HCT116 (cell line): ENCODE measurements at regions not wholly inside any gene's neighbourhood (a gene's known extent, or its start where the extent isn't known, plus 50 kb on each side); places are given as distances from the start of the nearest gene placed in this dataset.

Experiments used
- ATAC-seq: fragments of 200-7000 bp; cut with Tn5 transposase; 2 replicates; pipeline ENCODE4 v1.9.1; 2020; ENCODE audit warnings: mild to moderate bottlenecking, moderate library complexity
- BruUV-seq: library from RNA; stranded (reverse); fragments of 400-500 nt; replicated peaks from 2 replicates; lab custom pipeline; 2021; lab: Mats Ljungman, UMichigan
- CTCF ChIA-PET: fragments of 300-600 bp; sonication (Branson Sonifier 250); formaldehyde crosslinking; loops from one replicate; lab custom pipeline; 2021; ENCODE audit warnings: antibody characterized with exemption; lab: Charles Lee
- POLR2A ChIA-PET: fragments of 300-600, 350-600 bp; sonication (Branson Sonifier 250); formaldehyde crosslinking; loops from one replicate; lab custom pipeline; 2021; ENCODE audit warnings: antibody characterized with exemption; lab: Charles Lee
- RAD21 ChIA-PET, 2 experiments: fragments of 300-600 bp; sonication (Branson Sonifier 250); formaldehyde crosslinking; loops; one replicate each; lab custom pipeline; 2023; ENCODE audit warnings: low total read pairs in 2 of 2; ENCODE audit not compliant: uncharacterized antibody in 2 of 2, unreplicated experiment in 2 of 2, low non-redundant PET in 1 of 2; lab: Charles Lee
- DNase-seq: peaks from one replicate; pipeline ENCODE4 v3.0.0-alpha.2; 2010; ENCODE audit warnings: low read depth, low spot score
- H2AFZ ChIP-seq: fragments of 200-600 bp; shearing (Covaris generic), sonication (generic); 2 replicates; pipeline ENCODE4 v1.6.1; 2017; ENCODE audit warnings: low read depth, mixed run types, mixed read lengths, antibody characterized with exemption, low read length; ENCODE audit not compliant: poor library complexity, severe bottlenecking
- H3K27ac ChIP-seq: 2 replicates; pipeline ENCODE4 v1.5.1; 2012; ENCODE audit warnings: low read depth, low read length
- H3K27me3 ChIP-seq: fragments of 200-600 bp; sonication (generic); 2 replicates; pipeline ENCODE4 v1.6.1; 2016; ENCODE audit warnings: mixed run types, low read length, mixed read lengths; ENCODE audit not compliant: insufficient read depth
- H3K36me3 ChIP-seq, 2 experiments: fragments of 200-500 bp in 1 of 2; fragments of 200-600 bp in 1 of 2; sonication (Bioruptor generic) in 1 of 2; sonication (generic) in 1 of 2; 2 replicates each; pipeline versions ENCODE4 v1.5.1 to v1.6.1; 2014 to 2016; ENCODE audit warnings: low read length in 2 of 2, inconsistent platforms in 1 of 2, mixed read lengths in 1 of 2, mixed run types in 1 of 2; ENCODE audit not compliant: insufficient read depth in 2 of 2, control insufficient read depth in 1 of 2
- H3K4me1 ChIP-seq, 2 experiments: fragments of 200-600 bp in 1 of 2; sonication (generic) in 1 of 2; 2 replicates each; pipeline versions ENCODE4 v1.5.1 to v1.6.1; 2012 to 2017; ENCODE audit warnings: low read length in 2 of 2, inconsistent platforms in 1 of 2, mild to moderate bottlenecking in 1 of 2, mixed read lengths in 1 of 2, mixed run types in 1 of 2, moderate library complexity in 1 of 2; ENCODE audit not compliant: insufficient read depth in 2 of 2, control insufficient read depth in 1 of 2
- H3K4me2 ChIP-seq: fragments of 200-600 bp; sonication (generic); 2 replicates; pipeline ENCODE4 v1.6.1; 2017; ENCODE audit warnings: mixed run types, low read length, mixed read lengths
- H3K4me3 ChIP-seq, 2 experiments: fragments of 200-600 bp in 1 of 2; sonication (generic) in 1 of 2; replicated peaks in 1 of 2; 2 replicates each; pipeline ENCODE4 v1.5.1; 2011 to 2016; ENCODE audit warnings: low read length in 2 of 2, control low read depth in 1 of 2, low read depth in 1 of 2, mild to moderate bottlenecking in 1 of 2, mixed read lengths in 1 of 2, mixed run types in 1 of 2
- H3K79me2 ChIP-seq: fragments of 200-600 bp; sonication (generic); 2 replicates; pipeline ENCODE4 v1.6.1; 2017; ENCODE audit warnings: mild to moderate bottlenecking, mixed run types, low read length, moderate library complexity, mixed read lengths; ENCODE audit not compliant: insufficient read depth
- H3K9ac ChIP-seq: fragments of 200-600 bp; sonication (generic); 2 replicates; pipeline ENCODE4 v1.6.1; 2016; ENCODE audit warnings: low read length, mixed read lengths
- H3K9me2 ChIP-seq: fragments of 200-600 bp; sonication (generic), shearing (Covaris generic); 2 replicates; pipeline ENCODE4 v1.6.1; 2017; ENCODE audit warnings: mixed run types, mild to moderate bottlenecking, moderate library complexity; ENCODE audit not compliant: insufficient read depth
- H3K9me3 ChIP-seq, 2 experiments: fragments of 200-500 bp in 1 of 2; fragments of 200-600 bp in 1 of 2; sonication (Bioruptor generic) in 1 of 2; sonication (generic) in 1 of 2; 2 replicates each; pipeline ENCODE4 v1.6.1; 2014 to 2017; ENCODE audit warnings: low read length in 2 of 2, mixed read lengths in 2 of 2, inconsistent platforms in 1 of 2, low read depth in 1 of 2, mild to moderate bottlenecking in 1 of 2, mixed run types in 1 of 2, moderate library complexity in 1 of 2; ENCODE audit not compliant: control insufficient read depth in 1 of 2, insufficient read depth in 1 of 2
- H4K20me1 ChIP-seq: fragments of 200-600 bp; sonication (generic), shearing (Covaris generic); 2 replicates; pipeline ENCODE4 v1.6.1; 2017; ENCODE audit warnings: mixed run types, mild to moderate bottlenecking, moderate library complexity; ENCODE audit not compliant: insufficient read depth
- CBX3 ChIP-seq: IDR thresholded peaks from 2 replicates; pipeline ENCODE4 v1.6.1; 2012; ENCODE audit warnings: low read depth
- CEBPB ChIP-seq: IDR thresholded peaks from 2 replicates; pipeline ENCODE4 v1.6.1; 2012; ENCODE audit warnings: low read depth
- EGR1 ChIP-seq: IDR thresholded peaks from 2 replicates; pipeline ENCODE4 v1.6.1; 2012; ENCODE audit warnings: low read depth
- EZH2 ChIP-seq: fragments of 200-600 bp; sonication (generic); IDR thresholded peaks from 2 replicates; pipeline ENCODE4 v1.6.1; 2017; ENCODE audit warnings: antibody characterized with exemption, mixed run types
- POLR2AphosphoS5 ChIP-seq: IDR thresholded peaks from 2 replicates; pipeline ENCODE4 v1.6.1; 2011; ENCODE audit warnings: mild to moderate bottlenecking, low read depth, low read length, moderate library complexity
- SP1 ChIP-seq: IDR thresholded peaks from 2 replicates; pipeline ENCODE4 v1.6.1; 2012; ENCODE audit warnings: low read depth
- SRF ChIP-seq: IDR thresholded peaks from 2 replicates; pipeline ENCODE4 v1.6.1; 2012; ENCODE audit warnings: low read depth
- YY1 ChIP-seq: IDR thresholded peaks from 2 replicates; pipeline ENCODE4 v1.6.1; 2011; ENCODE audit warnings: low read length, low read depth, moderate library complexity, mild to moderate bottlenecking; ENCODE audit not compliant: insufficient replicate concordance; ENCODE audit errors: extremely low read depth
- intact Hi-C: fragments of 100-400 bp; cut with micrococcal nuclease; formaldehyde crosslinking; loops from 2 replicates; pipeline ENCODE4 v1.10.0; 2022
- TF ChIP-seq, protein P1 (sequence below), 3 experiments: fragments of 200-600 bp in 1 of 3; sonication (generic) in 1 of 3; IDR thresholded peaks in 2 of 3; conservative IDR thresholded peaks in 1 of 3; 2 replicates each; pipeline ENCODE4 v1.5.1; 2012 to 2017; ENCODE audit warnings: low read depth in 2 of 3, low read length in 2 of 3, antibody characterized with exemption in 1 of 3, borderline replicate concordance in 1 of 3, control low read depth in 1 of 3, mild to moderate bottlenecking in 1 of 3, mixed read lengths in 1 of 3, mixed run types in 1 of 3, moderate library complexity in 1 of 3; ENCODE audit not compliant: insufficient read depth in 1 of 3
- TF ChIP-seq, protein P2 (sequence below): IDR thresholded peaks from 2 replicates; pipeline ENCODE4 v1.6.1; 2012

DNA sequence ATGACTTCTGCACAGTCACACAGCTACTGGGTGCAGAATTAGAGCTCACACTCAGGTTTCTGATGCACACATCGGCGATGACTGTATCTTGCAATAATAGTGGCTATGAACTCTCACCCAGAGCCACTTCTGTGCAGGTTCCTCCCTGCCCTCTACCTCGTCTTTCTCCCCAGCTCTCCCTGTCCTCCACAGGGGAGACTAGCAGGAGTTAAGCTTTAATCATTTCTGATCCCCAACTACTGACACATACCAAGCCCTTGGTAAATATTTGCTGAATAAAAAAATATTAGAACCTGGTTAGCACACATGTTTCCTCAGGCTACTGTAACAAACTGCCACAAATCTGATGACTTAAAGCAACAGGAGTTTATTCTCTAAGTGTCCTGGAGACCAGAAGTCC, 222.7 kb upstream of the FOXA2 start:
- H3K79me2 ChIP-seq: no peaks in the 10 kb centered on the region
- no TSS peak for BruUV-seq
- 0 out of 2 replicates have a peak, but pooled peaks cover 3% of the 10 kb centered on the region for H3K9me2 ChIP-seq
- H2AFZ ChIP-seq: no peak overlapping the region
- H3K4me3 ChIP-seq: no peak overlapping the region
- CTCF ChIA-PET: interaction anchor here (0.8 kb wide), 1 partner anchor 534 kb away, joined by 3 read pairs; no protein-coding TSS in a partner anchor
- no peak for ATAC-seq
- H3K9me3 ChIP-seq: no peaks in the 10 kb centered on the region
- POLR2A ChIA-PET: no interaction called here
- no peak overlapping the region for H3K9ac ChIP-seq
- TF ChIP-seq, protein P1, sequence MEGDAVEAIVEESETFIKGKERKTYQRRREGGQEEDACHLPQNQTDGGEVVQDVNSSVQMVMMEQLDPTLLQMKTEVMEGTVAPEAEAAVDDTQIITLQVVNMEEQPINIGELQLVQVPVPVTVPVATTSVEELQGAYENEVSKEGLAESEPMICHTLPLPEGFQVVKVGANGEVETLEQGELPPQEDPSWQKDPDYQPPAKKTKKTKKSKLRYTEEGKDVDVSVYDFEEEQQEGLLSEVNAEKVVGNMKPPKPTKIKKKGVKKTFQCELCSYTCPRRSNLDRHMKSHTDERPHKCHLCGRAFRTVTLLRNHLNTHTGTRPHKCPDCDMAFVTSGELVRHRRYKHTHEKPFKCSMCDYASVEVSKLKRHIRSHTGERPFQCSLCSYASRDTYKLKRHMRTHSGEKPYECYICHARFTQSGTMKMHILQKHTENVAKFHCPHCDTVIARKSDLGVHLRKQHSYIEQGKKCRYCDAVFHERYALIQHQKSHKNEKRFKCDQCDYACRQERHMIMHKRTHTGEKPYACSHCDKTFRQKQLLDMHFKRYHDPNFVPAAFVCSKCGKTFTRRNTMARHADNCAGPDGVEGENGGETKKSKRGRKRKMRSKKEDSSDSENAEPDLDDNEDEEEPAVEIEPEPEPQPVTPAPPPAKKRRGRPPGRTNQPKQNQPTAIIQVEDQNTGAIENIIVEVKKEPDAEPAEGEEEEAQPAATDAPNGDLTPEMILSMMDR (IDR thresholded peaks at IDR 0.05 in 2 of 3, conservative IDR thresholded peaks at IDR 0.05 in 1 of 3; ENCODE audit: borderline replicate concordance in 1 of 3, insufficient read depth in 1 of 3, low read depth in 2 of 3, low read length in 2 of 3): no peak
- TF ChIP-seq POLR2AphosphoS5: no peak
- TF ChIP-seq, protein P2, sequence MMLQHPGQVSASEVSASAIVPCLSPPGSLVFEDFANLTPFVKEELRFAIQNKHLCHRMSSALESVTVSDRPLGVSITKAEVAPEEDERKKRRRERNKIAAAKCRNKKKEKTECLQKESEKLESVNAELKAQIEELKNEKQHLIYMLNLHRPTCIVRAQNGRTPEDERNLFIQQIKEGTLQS: no peak
- no peak for TF ChIP-seq EZH2
- no peak for TF ChIP-seq EGR1
- TF ChIP-seq CBX3: no peak
- no peak for TF ChIP-seq YY1
- no peak for TF ChIP-seq CEBPB
- no peak for TF ChIP-seq SP1
- TF ChIP-seq SRF: no peak
- no peak overlapping the region for H3K4me2 ChIP-seq
- intact Hi-C loops: no loop called here
- H3K27ac ChIP-seq: no peak overlapping the region
- no peaks in the 10 kb centered on the region for H3K4me1 ChIP-seq
- no peaks in the 10 kb centered on the region for H3K36me3 ChIP-seq
- no peak for DNase-seq
- RAD21 ChIA-PET: no interaction called here
- no peaks in the 10 kb centered on the region for H4K20me1 ChIP-seq
- 0 out of 2 replicates have a peak, but pooled peaks cover 2% of the 10 kb centered on the region for H3K27me3 ChIP-seq
